Activated T-cell treated with anti-CD3 and anti-CD28 coated beads, Interleukin-2, amount 50 U/mL, for 4 hours (primary cell): ENCODE measurements at regions not wholly inside any gene's neighbourhood (a gene's known extent, or its start where the extent isn't known, plus 50 kb on each side); places are given as distances from the start of the nearest gene placed in this dataset.

Source experiments
- ATAC-seq, 2 donors: fragments of 200-7000 bp; cut with Tn5 transposase; one replicate each; pipeline ENCODE4 v1.10.0; 2021
- DNase-seq: peaks from one replicate; pipeline ENCODE4 v3.0.0-alpha.2; 2020
- H3K27me3 Mint-ChIP-seq: one replicate; pipeline ENCODE4 v1.8.0; 2021; ENCODE audit warnings: low read depth, mixed read lengths
- H3K36me3 Mint-ChIP-seq: one replicate; pipeline ENCODE4 v1.8.0; 2022; ENCODE audit warnings: mixed read lengths; ENCODE audit not compliant: insufficient read depth
- H3K4me1 Mint-ChIP-seq: one replicate; pipeline ENCODE4 v1.8.0; 2021; ENCODE audit warnings: low read depth, mixed read lengths
- H3K4me3 Mint-ChIP-seq: one replicate; pipeline ENCODE4 v1.8.0; 2021; ENCODE audit warnings: mild to moderate bottlenecking, moderate library complexity, mixed read lengths
- H3K9me3 Mint-ChIP-seq: one replicate; pipeline ENCODE4 v1.8.0; 2021; ENCODE audit warnings: mixed read lengths

GRCh38 chr3:111244760-111245159 is 173.1 kb downstream of the NECTIN3 start:
- DNase-seq (no peak), ATAC-seq (no peak)
- Mint-ChIP-seq H3K36me3 (no peaks in the 10 kb centered on the region), H3K27me3 (no peaks in the 10 kb centered on the region), H3K4me1 (peaks cover 11% of the 10 kb centered on the region), H3K9me3 (peaks cover 10% of the 10 kb centered on the region), H3K4me3 (no peak overlapping the region)

DNA sequence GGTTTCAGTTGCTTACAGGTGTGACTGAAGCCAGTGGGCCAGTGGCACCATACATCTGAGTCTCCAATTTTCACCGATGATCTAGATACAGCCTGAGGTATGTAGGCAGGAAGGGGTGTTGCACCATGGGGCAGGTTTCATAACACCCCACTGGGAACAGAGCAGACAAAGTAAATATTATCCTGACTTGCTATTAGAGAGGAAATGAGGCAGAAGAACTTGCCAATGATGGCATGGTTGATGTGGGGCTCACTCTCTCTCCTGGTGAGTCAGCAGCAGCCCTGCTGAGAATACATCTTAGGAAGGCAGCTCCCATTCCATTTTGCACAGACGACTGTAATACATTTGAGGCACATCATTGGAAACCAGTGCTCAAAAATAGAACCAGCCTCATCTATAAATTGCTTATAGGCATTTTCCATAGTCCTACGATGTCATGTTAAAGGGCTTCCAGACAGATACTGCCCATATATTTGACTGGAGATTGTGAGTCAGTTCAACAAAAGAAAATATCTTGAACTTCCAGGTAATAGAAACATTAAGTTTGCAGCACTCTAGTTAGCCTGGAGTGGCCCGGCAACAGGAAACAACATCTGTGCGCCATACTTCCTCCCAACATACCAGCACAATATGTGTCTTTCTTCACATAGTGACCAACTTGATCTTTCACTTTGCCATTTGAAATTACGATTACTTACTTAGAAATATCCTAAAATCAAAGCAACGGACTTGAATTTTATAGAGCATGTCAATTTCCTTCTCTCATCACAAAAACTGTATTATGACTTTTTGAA is 175.5 kb downstream of the NECTIN3 start:
- ATAC-seq, result no peak
- DNase-seq, result no peak
- Mint-ChIP-seq H3K4me3 (no peak overlapping the region), H3K9me3 (peaks cover 10% of the 10 kb centered on the region), H3K4me1 (peaks cover 9% of the 10 kb centered on the region), H3K27me3 (no peaks in the 10 kb centered on the region), H3K36me3 (no peaks in the 10 kb centered on the region)

- no peak for DNase-seq
- no peak overlapping the region for H3K4me3 Mint-ChIP-seq
- no peaks in the 10 kb centered on the region for H3K36me3 Mint-ChIP-seq
- no peak for ATAC-seq
- H3K27me3 Mint-ChIP-seq, result no peaks in the 10 kb centered on the region
- peaks cover 9% of the 10 kb centered on the region for H3K4me1 Mint-ChIP-seq
- peaks cover 10% of the 10 kb centered on the region for H3K9me3 Mint-ChIP-seq
Observed at GRCh38 chr3:111248406-111248805, 176.8 kb downstream of the NECTIN3 start.

DNA sequence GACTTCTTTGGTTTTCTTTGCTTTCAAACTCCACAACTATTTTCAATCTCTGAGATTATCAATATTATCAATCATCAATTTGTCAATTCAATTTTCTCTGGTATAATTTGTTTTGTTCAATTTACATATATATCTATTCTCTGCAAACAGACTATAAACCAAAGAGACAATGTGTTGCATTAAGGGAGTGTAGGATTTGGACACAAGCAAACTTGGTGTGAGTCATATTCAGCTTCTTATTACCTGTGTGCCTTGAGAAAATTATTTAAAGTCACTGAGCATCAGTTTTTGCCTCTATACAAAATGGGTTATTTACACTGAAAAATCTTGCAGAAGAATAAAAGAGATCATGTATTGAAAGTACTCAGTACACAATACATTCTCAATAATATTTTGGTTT is 177.8 kb downstream of the NECTIN3 start:
- Mint-ChIP-seq H3K4me1 (peaks cover 12% of the 10 kb centered on the region), H3K27me3 (no peaks in the 10 kb centered on the region), H3K4me3 (no peak overlapping the region), H3K36me3 (no peaks in the 10 kb centered on the region), H3K9me3 (peaks cover 4% of the 10 kb centered on the region)
- ATAC-seq (no peak), DNase-seq (no peak)

DNA sequence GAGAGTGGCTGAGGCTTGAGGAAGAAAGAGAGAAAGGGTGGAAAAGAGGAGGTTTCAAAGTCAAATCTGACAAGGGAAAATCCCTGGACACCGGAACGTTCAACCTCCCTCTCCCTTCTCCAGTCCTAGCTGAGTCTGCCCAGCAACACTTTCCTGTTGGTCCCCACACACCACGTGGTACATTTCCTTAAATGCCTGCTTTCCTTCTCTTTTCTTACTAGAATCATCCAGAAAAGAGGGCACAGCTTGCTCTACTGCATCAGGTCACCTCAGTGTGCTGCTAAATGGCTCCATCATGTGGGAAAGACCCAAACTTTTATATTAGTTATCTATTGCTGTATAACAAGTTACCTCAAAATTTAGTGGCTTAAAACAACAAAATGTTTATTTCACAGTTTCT is 181.2 kb downstream of the NECTIN3 start:
- Mint-ChIP-seq H3K4me1 (peaks cover 3% of the 10 kb centered on the region), H3K4me3 (no peak overlapping the region), H3K9me3 (peaks cover 4% of the 10 kb centered on the region), H3K27me3 (no peaks in the 10 kb centered on the region), H3K36me3 (no peaks in the 10 kb centered on the region)
- ATAC-seq (no peak), DNase-seq (no peak)

DNA sequence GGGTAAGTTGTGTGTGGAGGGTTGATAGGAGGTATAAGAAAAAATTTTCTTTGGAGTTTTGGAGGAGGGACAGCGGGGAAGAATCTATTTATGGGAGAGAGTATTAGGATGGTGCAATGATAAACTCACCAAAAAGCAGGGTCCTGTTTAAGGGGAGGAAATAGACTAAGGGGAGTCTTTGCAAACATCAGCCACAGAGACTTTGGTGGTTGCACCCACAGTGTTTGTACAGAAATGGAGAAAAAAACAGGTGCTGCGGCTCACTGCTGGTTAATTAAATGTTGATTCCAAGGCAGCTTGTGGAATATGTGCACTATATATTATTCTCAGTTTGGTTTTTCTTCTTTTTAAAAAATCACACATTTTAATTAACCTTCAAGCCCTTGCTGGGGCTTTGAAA is 182.1 kb downstream of the NECTIN3 start:
- ATAC-seq (no peak), DNase-seq (no peak)
- Mint-ChIP-seq H3K9me3 (no peaks in the 10 kb centered on the region), H3K4me3 (no peak overlapping the region), H3K4me1 (peaks cover 3% of the 10 kb centered on the region), H3K27me3 (no peaks in the 10 kb centered on the region), H3K36me3 (no peaks in the 10 kb centered on the region)

DNA sequence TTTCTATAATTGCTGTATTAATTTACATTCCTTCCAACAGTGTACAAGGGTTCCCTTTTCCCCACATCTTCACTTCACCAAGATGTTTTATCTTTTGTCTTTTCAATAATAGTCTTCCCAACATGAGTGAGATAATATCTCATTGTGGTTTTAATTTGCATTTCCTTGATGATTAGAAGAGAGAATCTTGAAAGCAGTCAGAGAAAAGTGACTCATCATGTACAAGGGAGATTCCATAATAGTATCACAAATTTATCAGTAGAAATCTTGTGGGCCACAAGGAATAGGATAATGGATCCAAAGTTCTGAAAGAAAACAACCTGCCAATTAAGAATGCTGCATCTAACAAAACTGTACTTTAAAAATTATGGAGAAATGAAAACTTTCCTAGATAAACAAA is 189.3 kb downstream of the NECTIN3 start:
- H3K27me3 Mint-ChIP-seq, result no peaks in the 10 kb centered on the region
- no peak for DNase-seq
- H3K36me3 Mint-ChIP-seq, result no peaks in the 10 kb centered on the region
- H3K9me3 Mint-ChIP-seq, result peaks cover 21% of the 10 kb centered on the region
- ATAC-seq, result peak; percentile 72 to 92
- peak overlapping the region; percentile 7 for H3K4me3 Mint-ChIP-seq
- peaks cover 10% of the 10 kb centered on the region for H3K4me1 Mint-ChIP-seq

GRCh38 chr3:111269777-111270176 is 198.2 kb downstream of the NECTIN3 start:
- H3K9me3 Mint-ChIP-seq, result peaks cover 6% of the 10 kb centered on the region
- no peaks in the 10 kb centered on the region for H3K36me3 Mint-ChIP-seq
- ATAC-seq (peak; percentile 52 to 58), DNase-seq (no peak)
- no peak overlapping the region for H3K4me3 Mint-ChIP-seq
- H3K27me3 Mint-ChIP-seq, result no peaks in the 10 kb centered on the region
- H3K4me1 Mint-ChIP-seq, result no peaks in the 10 kb centered on the region

DNA sequence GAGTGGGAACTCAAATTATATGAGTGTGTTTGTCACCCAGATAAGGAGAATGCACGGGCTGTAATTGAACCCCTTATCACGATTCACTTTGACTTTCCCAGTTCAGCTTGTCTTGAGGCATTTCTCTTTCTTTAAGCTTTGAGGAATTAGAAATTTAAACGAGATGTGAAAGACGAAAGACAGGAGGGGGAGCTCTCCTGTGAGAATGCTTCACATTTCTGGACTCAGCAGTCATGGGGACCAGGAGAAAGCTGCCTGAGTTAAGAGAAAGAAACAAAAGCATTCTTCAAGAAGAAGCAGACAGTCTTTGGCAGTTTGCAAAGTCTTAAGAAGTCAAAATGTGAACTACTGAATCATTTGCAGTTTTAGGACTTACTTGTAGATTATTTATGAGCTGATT is 205.6 kb downstream of the NECTIN3 start:
- H3K4me1 Mint-ChIP-seq, result peaks cover 11% of the 10 kb centered on the region
- no peaks in the 10 kb centered on the region for H3K9me3 Mint-ChIP-seq
- H3K36me3 Mint-ChIP-seq, result no peaks in the 10 kb centered on the region
- no peaks in the 10 kb centered on the region for H3K27me3 Mint-ChIP-seq
- DNase-seq, result no peak
- ATAC-seq, result no peak
- H3K4me3 Mint-ChIP-seq, result no peak overlapping the region

DNA sequence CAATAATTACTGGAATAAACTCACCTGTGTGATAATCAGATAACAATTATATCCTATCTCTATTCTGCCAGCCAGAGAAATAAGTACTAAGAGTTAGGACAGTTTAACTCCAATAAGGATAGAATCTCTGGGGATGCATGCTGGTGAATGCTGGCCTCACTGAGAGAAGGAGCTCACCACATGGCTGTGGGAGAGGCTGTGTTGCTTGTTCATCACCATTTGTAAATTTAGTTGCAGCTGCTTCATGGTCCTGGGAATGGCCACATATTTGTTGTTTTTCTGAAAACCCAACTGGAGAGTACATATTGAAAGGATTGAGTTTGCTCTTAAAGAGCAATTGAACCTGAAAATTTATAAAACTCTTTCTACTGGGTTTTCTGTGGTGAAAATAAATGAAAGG is 207.3 kb downstream of the NECTIN3 start:
- H3K36me3 Mint-ChIP-seq, result no peaks in the 10 kb centered on the region
- ATAC-seq (no peak), DNase-seq (no peak)
- H3K9me3 Mint-ChIP-seq, result no peaks in the 10 kb centered on the region
- no peak overlapping the region for H3K4me3 Mint-ChIP-seq
- H3K27me3 Mint-ChIP-seq, result no peaks in the 10 kb centered on the region
- H3K4me1 Mint-ChIP-seq, result peaks cover 11% of the 10 kb centered on the region

DNA sequence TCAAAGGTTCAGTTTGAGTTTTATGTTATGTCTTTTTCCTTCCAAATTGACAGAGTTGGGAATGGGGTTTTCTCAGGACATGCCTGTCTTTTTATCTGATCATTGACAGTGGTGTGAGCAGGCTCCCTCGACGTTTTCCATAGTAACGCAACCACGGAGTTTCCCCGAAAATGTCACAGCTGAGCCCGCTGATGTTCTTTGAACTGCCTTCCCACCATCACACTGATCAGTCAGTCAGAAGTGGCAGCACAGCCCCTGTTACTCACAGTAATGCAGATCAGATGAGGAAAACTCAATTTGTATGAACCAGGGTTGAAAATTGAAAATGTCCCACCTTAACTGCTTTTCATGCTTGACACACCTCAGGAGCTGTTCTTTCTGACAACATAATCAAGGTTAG is 210.4 kb downstream of the NECTIN3 start:
- no peaks in the 10 kb centered on the region for H3K36me3 Mint-ChIP-seq
- ATAC-seq, result peak; percentile 48 to 76
- H3K9me3 Mint-ChIP-seq, result no peaks in the 10 kb centered on the region
- peaks cover 10% of the 10 kb centered on the region for H3K4me1 Mint-ChIP-seq
- H3K27me3 Mint-ChIP-seq, result no peaks in the 10 kb centered on the region
- DNase-seq, result peak; percentile 16
- H3K4me3 Mint-ChIP-seq, result no peak overlapping the region

DNA sequence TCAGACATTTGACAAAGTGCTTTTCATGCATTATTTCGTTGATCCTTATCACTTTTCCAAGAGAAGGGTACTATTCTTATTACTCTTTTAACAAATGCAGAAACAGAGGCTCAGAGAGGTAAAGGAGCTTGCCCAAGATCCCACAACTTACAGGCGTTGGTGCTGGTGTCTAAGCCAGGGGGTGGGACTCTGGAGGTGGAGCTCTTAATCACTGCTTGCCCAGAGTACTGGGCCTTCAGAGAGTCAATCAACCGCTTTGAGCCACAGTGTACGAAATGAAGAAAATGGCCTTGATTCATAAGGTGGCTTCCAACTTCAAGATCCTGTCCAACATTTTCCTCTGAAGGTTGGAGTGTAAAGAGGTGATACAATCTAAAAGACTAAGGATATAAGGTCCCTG is 211.5 kb downstream of the NECTIN3 start:
- Mint-ChIP-seq H3K27me3 (no peaks in the 10 kb centered on the region), H3K4me1 (peaks cover 3% of the 10 kb centered on the region), H3K4me3 (no peak overlapping the region), H3K36me3 (no peaks in the 10 kb centered on the region), H3K9me3 (no peaks in the 10 kb centered on the region)
- ATAC-seq, result no peak
- no peak for DNase-seq

DNA sequence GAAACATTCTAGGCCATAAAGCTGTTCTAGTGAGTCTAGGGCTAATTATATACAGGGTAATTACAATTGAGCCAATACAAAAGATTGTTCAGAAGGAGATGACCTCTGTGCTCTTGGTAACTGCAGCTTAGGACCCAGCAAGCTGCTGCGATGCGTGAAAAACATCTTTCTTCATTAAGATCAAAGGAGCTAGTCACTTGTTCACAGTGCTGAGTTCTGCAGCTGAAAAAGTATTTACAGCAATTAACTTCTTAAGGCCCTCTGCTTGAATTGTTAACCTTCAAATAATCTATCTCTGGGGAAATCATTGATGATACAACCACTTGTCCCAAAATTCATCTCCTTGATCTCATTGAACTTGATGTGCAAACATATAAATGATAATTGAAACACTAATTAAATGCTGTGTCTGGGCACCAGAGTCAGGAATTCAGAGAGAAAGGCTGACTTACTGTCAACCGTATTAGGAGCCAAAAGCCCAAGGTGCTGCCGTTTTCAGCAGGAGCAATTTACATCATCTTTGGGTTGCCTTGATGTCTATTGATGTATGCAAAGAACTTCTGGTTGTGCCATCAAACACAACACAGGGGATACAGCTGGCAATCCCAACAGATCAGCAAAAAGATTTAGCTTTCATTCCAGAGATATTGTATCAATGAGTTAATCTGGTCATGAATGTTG is 213.0 kb downstream of the NECTIN3 start:
- ATAC-seq (no peak), DNase-seq (no peak)
- H3K4me3 Mint-ChIP-seq, result no peak overlapping the region
- no peaks in the 10 kb centered on the region for H3K27me3 Mint-ChIP-seq
- no peaks in the 10 kb centered on the region for H3K9me3 Mint-ChIP-seq
- H3K4me1 Mint-ChIP-seq, result peaks cover 3% of the 10 kb centered on the region
- no peaks in the 10 kb centered on the region for H3K36me3 Mint-ChIP-seq

DNA sequence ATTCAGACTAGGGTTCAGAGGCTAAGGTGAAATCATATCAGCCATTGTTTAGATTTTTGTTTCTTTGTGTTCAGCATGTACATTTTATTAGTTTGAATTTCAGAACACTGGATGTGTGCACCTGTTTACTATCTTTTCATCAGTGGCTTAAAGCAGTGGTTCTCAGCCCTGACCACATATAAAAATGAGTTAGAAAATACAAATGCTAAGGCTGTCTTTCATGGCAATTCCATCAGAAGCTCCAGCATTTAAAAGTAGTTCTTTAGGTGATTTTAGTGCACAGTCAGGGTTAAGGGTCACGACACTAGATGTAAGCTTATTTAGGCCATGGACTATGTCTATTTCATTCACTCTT is 213.5 kb downstream of the NECTIN3 start:
- no peaks in the 10 kb centered on the region for H3K9me3 Mint-ChIP-seq
- no peak for DNase-seq
- no peak for ATAC-seq
- no peaks in the 10 kb centered on the region for H3K36me3 Mint-ChIP-seq
- H3K27me3 Mint-ChIP-seq, result no peaks in the 10 kb centered on the region
- H3K4me1 Mint-ChIP-seq, result peaks cover 3% of the 10 kb centered on the region
- H3K4me3 Mint-ChIP-seq, result no peak overlapping the region

DNA sequence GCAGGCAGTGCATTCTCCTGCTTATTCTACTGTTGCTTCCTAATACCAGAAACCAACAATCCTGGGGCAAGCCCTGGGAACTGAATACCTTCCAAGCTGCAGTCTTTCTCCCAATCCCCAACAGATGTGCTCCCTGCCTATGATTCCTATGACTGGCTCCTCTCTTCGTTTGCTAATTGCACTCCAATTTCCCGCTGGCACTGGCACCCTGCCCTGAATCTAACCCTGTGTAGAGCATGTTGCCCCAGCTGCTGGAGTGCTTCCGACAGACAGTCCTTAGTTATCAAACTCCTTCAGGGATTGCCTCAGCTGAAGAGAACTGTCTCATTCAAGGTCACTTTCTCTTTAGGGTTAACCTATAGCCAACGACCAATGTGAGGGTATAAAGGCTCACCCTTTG is 214.1 kb downstream of the NECTIN3 start:
- no peaks in the 10 kb centered on the region for H3K27me3 Mint-ChIP-seq
- H3K4me3 Mint-ChIP-seq, result no peak overlapping the region
- H3K9me3 Mint-ChIP-seq, result no peaks in the 10 kb centered on the region
- no peak for DNase-seq
- no peaks in the 10 kb centered on the region for H3K36me3 Mint-ChIP-seq
- peaks cover 3% of the 10 kb centered on the region for H3K4me1 Mint-ChIP-seq
- no peak for ATAC-seq
